NT2/D1 (cell line): ENCODE measurements at regions not wholly inside any gene's neighbourhood (a gene's known extent, or its start where the extent isn't known, plus 50 kb on each side); places are given as distances from the start of the nearest gene placed in this dataset.
"Not testable (repeated sequence)": the region's sequence is repeated elsewhere in the genome, so short reads cannot be mapped to it uniquely, and the experiment has no call there.

Source experiments
- YY1 ChIP-seq: IDR thresholded peaks from 2 replicates; pipeline ENCODE4 v1.6.1; 2011; ENCODE audit not compliant: insufficient read length, insufficient read depth
- ZNF274 ChIP-seq: IDR thresholded peaks from 2 replicates; pipeline ENCODE4 v1.6.1; 2011; ENCODE audit warnings: mild to moderate bottlenecking, low read depth, low read length

GRCh38 chr14:29023505-29023904 is 256.9 kb downstream of the FOXG1 start:
- TF ChIP-seq ZNF274, YY1: not testable (repeated sequence)
